Neural crest cell (in vitro differentiated cells): ENCODE measurements at regions not wholly inside any gene's neighbourhood (a gene's known extent, or its start where the extent isn't known, plus 50 kb on each side); places are given as distances from the start of the nearest gene placed in this dataset.

Experiments used
- DNase-seq: peaks from one replicate; pipeline ENCODE4 v3.0.0; 2021; ENCODE audit warnings: low read depth, mixed read lengths, low spot score
- H3K27ac Mint-ChIP-seq: one replicate; pipeline ENCODE4 v1.8.0; 2021; ENCODE audit warnings: mild to moderate bottlenecking, mixed read lengths; ENCODE audit not compliant: unreplicated experiment
- H3K27me3 Mint-ChIP-seq: 2 replicates; pipeline ENCODE4 v1.8.0; 2021; ENCODE audit warnings: low read depth, mild to moderate bottlenecking, mixed read lengths
- H3K36me3 Mint-ChIP-seq: 2 replicates; pipeline ENCODE4 v1.8.0; 2021; ENCODE audit warnings: low read depth, mild to moderate bottlenecking, mixed read lengths
- H3K4me1 Mint-ChIP-seq: 2 replicates; pipeline ENCODE4 v1.8.0; 2021; ENCODE audit warnings: mixed read lengths
- H3K4me3 Mint-ChIP-seq: one replicate; pipeline ENCODE4 v1.8.0; 2021; ENCODE audit warnings: mild to moderate bottlenecking, mixed read lengths
- H3K9me3 Mint-ChIP-seq: 2 replicates; pipeline ENCODE4 v1.8.0; 2021; ENCODE audit warnings: mixed read lengths
- TF ChIP-seq, protein P1 (sequence below): fragments of 200-600 bp; sonication (generic); conservative IDR thresholded peaks from 2 replicates; pipeline ENCODE4 v1.5.0; 2021; ENCODE audit warnings: antibody characterized with exemption, mild to moderate bottlenecking

DNA sequence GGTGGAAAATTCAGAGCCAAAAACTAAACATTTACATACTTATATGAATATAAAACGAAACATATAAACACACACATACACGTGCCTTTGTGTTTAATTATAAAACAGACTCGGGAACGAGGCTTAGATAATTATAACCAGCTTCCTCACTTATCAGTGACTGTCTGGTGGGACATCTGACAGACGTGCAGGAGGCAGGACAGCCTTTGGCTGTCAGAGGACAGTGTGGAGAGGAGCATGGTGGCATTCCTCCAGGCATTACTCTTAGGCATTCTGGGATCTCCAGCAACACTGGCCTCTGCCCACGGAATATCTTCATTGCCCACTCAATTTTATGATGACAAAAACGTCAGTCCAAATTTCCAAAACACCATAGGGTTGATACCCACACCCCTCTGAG is 262.2 kb upstream of the NFE2L3 start:
- Mint-ChIP-seq H3K4me1 (peaks cover 14% of the 10 kb centered on the region), H3K9me3 (no peaks in the 10 kb centered on the region), H3K27ac (no peak overlapping the region), H3K36me3 (no peaks in the 10 kb centered on the region), H3K4me3 (no peak overlapping the region), H3K27me3 (peaks cover 16% of the 10 kb centered on the region)
- no peak for DNase-seq
- TF ChIP-seq, protein P1, sequence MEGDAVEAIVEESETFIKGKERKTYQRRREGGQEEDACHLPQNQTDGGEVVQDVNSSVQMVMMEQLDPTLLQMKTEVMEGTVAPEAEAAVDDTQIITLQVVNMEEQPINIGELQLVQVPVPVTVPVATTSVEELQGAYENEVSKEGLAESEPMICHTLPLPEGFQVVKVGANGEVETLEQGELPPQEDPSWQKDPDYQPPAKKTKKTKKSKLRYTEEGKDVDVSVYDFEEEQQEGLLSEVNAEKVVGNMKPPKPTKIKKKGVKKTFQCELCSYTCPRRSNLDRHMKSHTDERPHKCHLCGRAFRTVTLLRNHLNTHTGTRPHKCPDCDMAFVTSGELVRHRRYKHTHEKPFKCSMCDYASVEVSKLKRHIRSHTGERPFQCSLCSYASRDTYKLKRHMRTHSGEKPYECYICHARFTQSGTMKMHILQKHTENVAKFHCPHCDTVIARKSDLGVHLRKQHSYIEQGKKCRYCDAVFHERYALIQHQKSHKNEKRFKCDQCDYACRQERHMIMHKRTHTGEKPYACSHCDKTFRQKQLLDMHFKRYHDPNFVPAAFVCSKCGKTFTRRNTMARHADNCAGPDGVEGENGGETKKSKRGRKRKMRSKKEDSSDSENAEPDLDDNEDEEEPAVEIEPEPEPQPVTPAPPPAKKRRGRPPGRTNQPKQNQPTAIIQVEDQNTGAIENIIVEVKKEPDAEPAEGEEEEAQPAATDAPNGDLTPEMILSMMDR = no peak

DNA sequence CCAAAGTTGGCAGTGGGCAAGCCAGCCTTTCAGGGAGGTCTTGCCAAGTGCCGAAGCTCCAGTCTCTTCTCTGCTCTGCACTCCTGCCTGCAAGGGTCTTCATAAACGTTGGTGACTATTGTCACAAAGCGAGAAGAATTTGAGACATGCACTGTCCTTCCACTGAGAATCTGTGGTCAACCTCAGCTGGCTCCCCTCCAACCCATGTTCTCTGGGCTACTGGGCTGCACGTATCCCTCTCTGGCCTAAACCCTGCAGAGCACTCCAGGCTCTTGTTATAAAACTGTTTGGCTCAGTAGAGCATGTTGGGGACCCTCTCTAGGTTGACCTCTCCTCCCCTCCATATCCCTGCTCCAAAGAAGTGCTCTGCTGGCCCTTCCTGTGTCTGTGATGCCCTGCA is 260.4 kb upstream of the NFE2L3 start:
- Mint-ChIP-seq H3K27me3 (peaks cover 22% of the 10 kb centered on the region), H3K4me1 (peaks cover 27% of the 10 kb centered on the region), H3K36me3 (no peaks in the 10 kb centered on the region), H3K9me3 (no peaks in the 10 kb centered on the region), H3K4me3 (no peak overlapping the region), H3K27ac (no peak overlapping the region)
- TF ChIP-seq, protein P1 = no peak
- no peak for DNase-seq

DNA sequence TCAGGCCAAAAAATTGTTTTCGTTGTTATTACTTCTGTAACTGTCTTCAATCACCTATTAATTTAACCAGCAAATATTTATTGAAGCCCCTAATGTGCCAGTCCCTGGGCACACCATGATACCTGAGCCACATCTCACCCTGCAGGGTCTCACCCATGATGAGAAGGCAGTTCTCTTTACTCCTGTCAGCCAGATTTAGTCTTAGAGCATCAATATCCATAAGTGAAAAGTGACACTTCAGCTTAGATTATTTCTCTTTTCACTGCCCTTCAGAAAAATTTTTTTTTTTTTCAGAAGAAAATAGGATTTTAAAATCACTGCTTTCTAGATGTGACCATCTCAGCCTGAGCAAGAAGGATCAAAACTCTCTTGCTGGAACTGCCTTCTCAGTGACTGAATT is 258.6 kb upstream of the NFE2L3 start:
- H3K27ac Mint-ChIP-seq = no peak overlapping the region
- TF ChIP-seq, protein P1 = no peak
- H3K4me3 Mint-ChIP-seq = no peak overlapping the region
- no peak for DNase-seq
- no peaks in the 10 kb centered on the region for H3K36me3 Mint-ChIP-seq
- peaks cover 27% of the 10 kb centered on the region for H3K4me1 Mint-ChIP-seq
- H3K27me3 Mint-ChIP-seq = peaks cover 18% of the 10 kb centered on the region
- H3K9me3 Mint-ChIP-seq = no peaks in the 10 kb centered on the region

DNA sequence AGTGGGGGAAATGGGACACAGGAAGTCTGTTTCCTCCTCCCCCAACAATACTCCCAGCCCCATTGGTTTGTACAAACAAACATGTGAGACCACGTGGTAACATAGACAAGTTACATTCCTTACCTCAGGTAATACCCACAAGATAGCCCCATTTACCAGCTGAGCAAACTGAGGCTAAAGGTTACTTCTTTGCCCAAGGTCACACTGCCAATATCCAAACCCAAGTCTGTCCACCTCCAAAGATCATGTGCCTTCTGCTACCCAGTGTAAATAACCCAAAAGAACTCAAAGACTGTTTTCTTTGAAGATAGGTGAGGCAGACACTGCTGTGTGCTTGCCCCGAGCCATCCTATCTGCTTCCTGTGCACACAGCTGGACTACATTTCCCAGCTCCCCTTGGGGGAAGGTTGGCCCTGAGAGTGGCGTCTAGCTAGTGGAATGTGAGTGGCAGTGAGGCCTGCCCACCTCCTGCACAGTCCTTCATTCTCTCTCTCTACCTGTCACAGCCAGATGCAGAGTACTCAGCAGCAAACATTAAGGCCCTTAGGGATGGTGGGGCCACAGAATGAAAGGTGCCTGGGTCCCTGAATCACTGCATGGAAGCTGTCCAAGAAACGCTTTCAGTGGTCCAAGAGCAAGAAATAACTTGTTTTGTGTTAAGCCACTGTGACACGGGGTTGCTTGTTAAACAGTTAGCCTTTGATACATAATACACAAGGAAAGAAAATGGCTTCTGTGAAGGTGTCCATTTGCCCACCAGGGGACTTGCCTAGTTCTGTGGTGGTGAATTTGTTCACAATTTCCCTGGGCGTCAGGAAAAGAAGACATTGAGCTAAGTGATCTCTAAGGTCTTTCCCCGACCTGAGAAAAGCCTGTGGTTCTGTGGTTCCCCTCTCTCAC is 257.7 kb upstream of the NFE2L3 start:
- no peak for DNase-seq
- Mint-ChIP-seq H3K9me3 (no peaks in the 10 kb centered on the region), H3K27me3 (peaks cover 18% of the 10 kb centered on the region), H3K4me3 (peak overlapping the region; percentile 73), H3K36me3 (no peaks in the 10 kb centered on the region), H3K4me1 (peaks cover 27% of the 10 kb centered on the region), H3K27ac (peak overlapping the region; percentile 38)
- TF ChIP-seq, protein P1 = peak; percentile 22

DNA sequence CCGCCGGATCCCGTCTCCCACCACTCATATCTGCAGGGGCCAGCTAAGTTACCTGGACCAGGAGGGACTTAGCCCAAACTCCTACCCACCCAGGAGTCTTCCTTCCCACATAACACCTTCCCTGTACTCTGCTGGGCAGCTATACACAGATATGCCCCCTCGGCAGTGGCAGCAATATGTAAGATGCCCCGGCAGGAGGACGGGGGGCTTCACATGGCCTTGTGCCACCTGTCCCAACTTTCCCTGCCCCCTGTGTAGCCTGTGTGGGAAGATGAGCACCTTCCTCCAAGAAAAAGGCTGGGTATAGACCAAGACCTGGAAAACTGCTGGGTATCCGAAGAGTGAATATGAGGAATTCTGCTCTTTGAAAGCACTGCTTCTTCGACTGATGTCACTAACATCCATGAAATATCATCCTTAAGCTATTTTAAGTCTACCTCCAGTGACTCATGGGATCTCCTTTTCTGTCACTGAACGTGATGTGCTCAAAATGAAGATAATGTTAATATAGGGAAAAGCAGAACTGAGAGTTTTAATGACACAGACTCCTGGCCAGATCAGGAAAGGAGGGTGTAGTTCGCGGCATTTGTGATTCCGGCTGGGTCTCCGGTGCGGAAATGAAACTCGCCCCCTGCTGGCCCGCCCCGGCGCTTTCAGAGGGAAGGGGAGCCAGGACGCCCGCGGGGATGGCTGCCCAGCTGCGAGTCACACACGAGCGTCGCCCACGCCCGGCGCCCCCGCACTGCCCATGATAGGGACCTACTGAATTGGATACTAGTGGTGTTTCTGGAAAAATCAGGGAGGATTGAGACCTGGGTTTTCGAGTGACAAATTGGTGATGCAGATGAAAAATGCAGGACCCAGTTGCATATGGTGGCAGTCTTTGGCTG is 256.9 kb upstream of the NFE2L3 start:
- peak overlapping the region; percentile 44 for H3K4me3 Mint-ChIP-seq
- TF ChIP-seq, protein P1 = peak; percentile 80
- peaks cover 11% of the 10 kb centered on the region for H3K27me3 Mint-ChIP-seq
- no peaks in the 10 kb centered on the region for H3K9me3 Mint-ChIP-seq
- H3K27ac Mint-ChIP-seq = no peak overlapping the region
- H3K4me1 Mint-ChIP-seq = peaks cover 27% of the 10 kb centered on the region
- no peaks in the 10 kb centered on the region for H3K36me3 Mint-ChIP-seq
- DNase-seq = peak; percentile 75
